ENCODE measurements at regions not wholly inside any gene's neighbourhood (a gene's known extent, or its start where the extent isn't known, plus 50 kb on each side); places are given as distances from the start of the nearest gene placed in this dataset.

GRCh38 chr1:222865718-222866117 lies 50.9 kb downstream of the DISP1 start:
- Histone ChIP-seq H3K36me3 (ENCODE audit: insufficient read depth, low read length) (no peaks in the 10 kb centered on the region), H3K4me3 (ENCODE audit: low read length) (no peak overlapping the region), H3K4me1 (ENCODE audit: insufficient read depth, low read length) (no peaks in the 10 kb centered on the region), H3K27me3 (ENCODE audit: insufficient read depth, low read length, poor library complexity, severe bottlenecking) (no peaks in the 10 kb centered on the region), H3K9me3 (ENCODE audit: low read length) (no peaks in the 10 kb centered on the region), H3K27ac (ENCODE audit: low read depth, low read length) (no peak overlapping the region)
- CTCF ChIA-PET: no interaction called here
- Mint-ChIP-seq H3K36me3 (peaks cover 0 to 16% (median 3%) of the 10 kb centered on the region in 3 donors), H3K4me1 (peaks cover 5 to 6% (median 5%) of the 10 kb centered on the region in 3 donors), H3K27me3 (no peaks in the 10 kb centered on the region), H3K27ac (no peak overlapping the region), H3K9me3 (no peaks in the 10 kb centered on the region), H3K4me3 (no peak overlapping the region)
- POLR2A ChIA-PET: no interaction called here
- no peak for DNase-seq

GRCh38 chr1:222867316-222867715 lies 52.5 kb downstream of the DISP1 start:
- POLR2A ChIA-PET: no interaction called here
- Mint-ChIP-seq H3K9me3 (peaks cover 0 to under 1% (median 0%) of the 10 kb centered on the region in 5 donors), H3K4me3 (no peak overlapping the region), H3K27me3 (no peaks in the 10 kb centered on the region), H3K36me3 (peaks cover under 1 to 18% (median 3%) of the 10 kb centered on the region in 3 donors), H3K27ac (no peak overlapping the region), H3K4me1 (no peaks in the 10 kb centered on the region)
- no peaks in the 10 kb centered on the region for H3K36me3 ChIP-seq (ENCODE audit: insufficient read depth, low read length)
- DNase-seq: no peak
- H3K9me3 ChIP-seq (ENCODE audit: low read length): no peaks in the 10 kb centered on the region
- no peak overlapping the region for H3K27ac ChIP-seq (ENCODE audit: low read depth, low read length)
- H3K27me3 ChIP-seq (ENCODE audit: insufficient read depth, low read length, poor library complexity, severe bottlenecking): no peaks in the 10 kb centered on the region
- CTCF ChIA-PET: no interaction called here
- H3K4me1 ChIP-seq (ENCODE audit: insufficient read depth, low read length): no peaks in the 10 kb centered on the region
- no peak overlapping the region for H3K4me3 ChIP-seq (ENCODE audit: low read length)

DNA sequence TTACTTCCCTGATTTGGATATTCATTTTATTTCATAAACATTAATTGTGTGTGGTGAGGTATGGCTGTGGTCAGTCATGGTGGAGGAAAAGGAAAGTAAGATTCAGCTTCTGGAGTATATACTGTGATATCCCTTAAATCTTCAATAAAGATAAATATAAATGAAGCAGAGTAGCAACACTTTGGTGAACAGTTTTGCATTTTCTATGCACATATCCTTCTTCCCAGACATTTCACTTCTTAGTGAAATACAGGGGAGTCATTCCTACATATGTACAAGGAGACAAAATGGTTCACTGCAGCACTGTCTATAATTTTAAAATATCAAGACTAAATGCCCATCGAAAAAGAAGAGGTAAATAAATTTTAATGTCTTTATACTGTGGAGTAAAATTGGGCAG lies 61.3 kb downstream of the DISP1 start:
- Histone ChIP-seq H3K36me3 (ENCODE audit: insufficient read depth, low read length) (no peaks in the 10 kb centered on the region), H3K27ac (ENCODE audit: low read depth, low read length) (no peak overlapping the region), H3K9me3 (ENCODE audit: low read length) (no peaks in the 10 kb centered on the region), H3K4me1 (ENCODE audit: insufficient read depth, low read length) (no peaks in the 10 kb centered on the region), H3K4me3 (ENCODE audit: low read length) (no peak overlapping the region), H3K27me3 (ENCODE audit: insufficient read depth, low read length, poor library complexity, severe bottlenecking) (no peaks in the 10 kb centered on the region)
- no peak overlapping the region for H3K4me3 Mint-ChIP-seq
- H3K27me3 Mint-ChIP-seq: no peaks in the 10 kb centered on the region
- H3K36me3 Mint-ChIP-seq: peaks cover 12 to 40% (median 14%) of the 10 kb centered on the region in 3 donors
- H3K9me3 Mint-ChIP-seq: peaks cover 0 to 21% (median 3%) of the 10 kb centered on the region in 5 donors
- ChIA-PET CTCF (no interaction called here), POLR2A (no interaction called here)
- DNase-seq: no peak
- H3K27ac Mint-ChIP-seq: no peak overlapping the region
- peaks cover 9 to 11% (median 10%) of the 10 kb centered on the region in 3 donors for H3K4me1 Mint-ChIP-seq

DNA sequence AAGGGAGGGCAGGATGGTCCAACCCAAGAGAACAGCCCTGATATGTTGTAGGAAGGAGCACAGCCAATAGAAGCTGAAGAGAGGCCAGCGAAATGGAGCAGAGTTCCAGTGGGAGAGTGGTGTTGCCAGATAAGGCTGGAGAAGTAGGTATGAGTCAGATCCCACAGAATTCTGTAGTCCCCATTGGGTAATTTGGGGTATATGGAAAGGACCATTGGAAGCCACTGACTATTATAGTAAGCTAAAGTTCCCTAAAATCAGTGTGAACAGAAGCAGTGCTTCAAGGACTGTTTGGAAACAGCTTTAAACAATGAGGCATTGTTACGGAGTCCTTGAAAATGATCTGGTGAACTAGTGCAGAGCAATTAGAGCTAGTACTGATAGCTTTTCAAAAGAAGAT lies 63.0 kb downstream of the DISP1 start:
- Histone ChIP-seq H3K4me3 (ENCODE audit: low read length) (no peak overlapping the region), H3K4me1 (ENCODE audit: insufficient read depth, low read length) (no peaks in the 10 kb centered on the region), H3K9me3 (ENCODE audit: low read length) (no peaks in the 10 kb centered on the region), H3K27me3 (ENCODE audit: insufficient read depth, low read length, poor library complexity, severe bottlenecking) (no peaks in the 10 kb centered on the region), H3K36me3 (ENCODE audit: insufficient read depth, low read length) (no peaks in the 10 kb centered on the region), H3K27ac (ENCODE audit: low read depth, low read length) (no peak overlapping the region)
- Mint-ChIP-seq H3K9me3 (peaks cover 0 to 18% (median 3%) of the 10 kb centered on the region in 5 donors), H3K4me1 (peaks cover 9 to 11% (median 10%) of the 10 kb centered on the region in 3 donors), H3K4me3 (no peak overlapping the region), H3K36me3 (peaks cover 10 to 34% (median 13%) of the 10 kb centered on the region in 3 donors), H3K27me3 (no peaks in the 10 kb centered on the region), H3K27ac (peak overlapping the region in 2 of 8 donors; percentile 30 to 45)
- POLR2A ChIA-PET: no interaction called here
- CTCF ChIA-PET: no interaction called here
- no peak for DNase-seq

DNA sequence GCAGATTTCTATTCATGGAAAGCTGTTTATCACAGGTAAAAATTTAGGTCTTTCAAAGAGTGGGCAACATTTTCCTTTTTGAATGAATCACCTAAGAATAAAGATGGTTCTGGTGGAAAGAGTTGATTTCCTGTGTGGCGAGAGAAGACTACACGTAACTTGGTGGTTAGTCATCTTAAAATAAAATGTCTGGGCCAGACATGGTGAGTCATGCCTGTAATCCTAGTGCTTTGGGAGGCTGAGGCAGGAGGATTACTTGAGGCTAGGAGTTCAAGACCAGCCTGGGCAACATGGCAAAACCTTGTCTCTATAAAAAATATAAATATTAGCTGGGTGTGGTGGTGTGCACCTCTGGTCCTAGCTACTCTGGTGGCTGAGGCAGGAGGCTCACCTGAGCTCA lies 65.7 kb downstream of the DISP1 start:
- Mint-ChIP-seq H3K27ac (no peak overlapping the region), H3K4me3 (no peak overlapping the region), H3K36me3 (peaks cover 2 to 22% (median 7%) of the 10 kb centered on the region in 3 donors), H3K4me1 (peaks cover 9 to 11% (median 10%) of the 10 kb centered on the region in 3 donors), H3K9me3 (peaks cover 0 to 9% (median 0%) of the 10 kb centered on the region in 5 donors), H3K27me3 (no peaks in the 10 kb centered on the region)
- Histone ChIP-seq H3K4me1 (ENCODE audit: insufficient read depth, low read length) (no peaks in the 10 kb centered on the region), H3K27me3 (ENCODE audit: insufficient read depth, low read length, poor library complexity, severe bottlenecking) (no peaks in the 10 kb centered on the region), H3K36me3 (ENCODE audit: insufficient read depth, low read length) (no peaks in the 10 kb centered on the region), H3K4me3 (ENCODE audit: low read length) (no peak overlapping the region), H3K9me3 (ENCODE audit: low read length) (no peaks in the 10 kb centered on the region), H3K27ac (ENCODE audit: low read depth, low read length) (no peak overlapping the region)
- CTCF ChIA-PET: no interaction called here
- POLR2A ChIA-PET: no interaction called here
- peak in 1 of 5 donors; percentile 46 for DNase-seq

- Mint-ChIP-seq H3K4me3 (no peak overlapping the region), H3K9me3 (no peaks in the 10 kb centered on the region), H3K27ac (no peak overlapping the region), H3K27me3 (no peaks in the 10 kb centered on the region), H3K36me3 (peaks cover 2 to 16% (median 6%) of the 10 kb centered on the region in 3 donors), H3K4me1 (peaks cover 0 to 3% (median 0%) of the 10 kb centered on the region in 3 donors)
- no peak overlapping the region for H3K4me3 ChIP-seq (ENCODE audit: low read length)
- no peak for DNase-seq
- H3K27ac ChIP-seq (ENCODE audit: low read depth, low read length): no peak overlapping the region
- H3K4me1 ChIP-seq (ENCODE audit: insufficient read depth, low read length): no peaks in the 10 kb centered on the region
- POLR2A ChIA-PET: no interaction called here
- no peaks in the 10 kb centered on the region for H3K36me3 ChIP-seq (ENCODE audit: insufficient read depth, low read length)
- no peaks in the 10 kb centered on the region for H3K27me3 ChIP-seq (ENCODE audit: insufficient read depth, low read length, poor library complexity, severe bottlenecking)
- no peaks in the 10 kb centered on the region for H3K9me3 ChIP-seq (ENCODE audit: low read length)
- CTCF ChIA-PET: interaction anchor here (0.6 kb wide), 1 partner anchor 52 kb away, joined by 4 read pairs; no protein-coding TSS in a partner anchor
Observed at GRCh38 chr1:222886194-222886854, 71.5 kb downstream of the DISP1 start.

- Mint-ChIP-seq H3K4me3 (no peak overlapping the region), H3K9me3 (no peaks in the 10 kb centered on the region), H3K27ac (no peak overlapping the region), H3K27me3 (no peaks in the 10 kb centered on the region), H3K36me3 (peaks cover 2 to 16% (median 5%) of the 10 kb centered on the region in 3 donors), H3K4me1 (peaks cover 0 to 3% (median 0%) of the 10 kb centered on the region in 3 donors)
- DNase-seq: no peak
- Histone ChIP-seq H3K4me1 (ENCODE audit: insufficient read depth, low read length) (no peaks in the 10 kb centered on the region), H3K4me3 (ENCODE audit: low read length) (no peak overlapping the region), H3K9me3 (ENCODE audit: low read length) (no peaks in the 10 kb centered on the region), H3K27ac (ENCODE audit: low read depth, low read length) (no peak overlapping the region), H3K27me3 (ENCODE audit: insufficient read depth, low read length, poor library complexity, severe bottlenecking) (no peaks in the 10 kb centered on the region), H3K36me3 (ENCODE audit: insufficient read depth, low read length) (no peaks in the 10 kb centered on the region)
- CTCF ChIA-PET: interaction anchor here (0.6 kb wide), 1 partner anchor 51 kb away, joined by 4 read pairs; no protein-coding TSS in a partner anchor
- POLR2A ChIA-PET: no interaction called here
Observed at GRCh38 chr1:222886878-222887351, 72.1 kb downstream of the DISP1 start.

- Mint-ChIP-seq H3K27ac (peak overlapping the region in 2 of 8 donors; percentile 23 to 25), H3K4me1 (peaks cover 0 to 3% (median 0%) of the 10 kb centered on the region in 3 donors), H3K9me3 (no peaks in the 10 kb centered on the region), H3K36me3 (peaks cover 2 to 16% (median 5%) of the 10 kb centered on the region in 3 donors), H3K4me3 (no peak overlapping the region), H3K27me3 (no peaks in the 10 kb centered on the region)
- ChIA-PET POLR2A (no interaction called here), CTCF (no interaction called here)
- Histone ChIP-seq H3K27ac (ENCODE audit: low read depth, low read length) (no peak overlapping the region), H3K4me3 (ENCODE audit: low read length) (no peak overlapping the region), H3K36me3 (ENCODE audit: insufficient read depth, low read length) (no peaks in the 10 kb centered on the region), H3K9me3 (ENCODE audit: low read length) (no peaks in the 10 kb centered on the region), H3K27me3 (ENCODE audit: insufficient read depth, low read length, poor library complexity, severe bottlenecking) (no peaks in the 10 kb centered on the region), H3K4me1 (ENCODE audit: insufficient read depth, low read length) (no peaks in the 10 kb centered on the region)
- no peak for DNase-seq
Observed at GRCh38 chr1:222889440-222889839, 74.6 kb downstream of the DISP1 start.
